Iris pigment epithelial cell (primary cell): ENCODE measurements at regions not wholly inside any gene's neighbourhood (a gene's known extent, or its start where the extent isn't known, plus 50 kb on each side); places are given as distances from the start of the nearest gene placed in this dataset.

Source experiments
- DNase-seq: peaks from one replicate; pipeline ENCODE4 v3.0.0-alpha.2; 2011; ENCODE audit warnings: low read depth

- no peak for DNase-seq
These were observed 82.7 kb downstream of the SCG2 start for GRCh38 chr2:223519471-223519870.

DNA sequence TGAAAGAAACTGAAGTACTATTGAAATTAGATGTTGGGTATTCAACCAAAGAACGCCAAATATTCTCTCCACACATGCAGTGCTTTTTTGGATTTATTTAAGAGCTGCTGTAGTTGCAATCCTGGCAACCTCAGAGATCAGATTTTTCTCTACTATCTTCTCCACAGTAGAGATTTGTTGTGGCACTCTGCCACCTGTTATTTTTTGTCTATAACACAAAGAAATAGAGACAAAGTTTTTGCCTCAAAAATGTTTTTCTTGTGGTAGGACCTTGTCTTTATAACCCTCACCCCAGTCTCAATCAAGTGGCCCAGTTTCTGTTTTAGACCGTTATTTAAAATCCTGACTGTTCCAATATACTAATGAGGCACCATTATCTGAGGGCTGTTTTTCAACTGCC is 79.4 kb downstream of the SCG2 start:
- no peak for DNase-seq

DNA sequence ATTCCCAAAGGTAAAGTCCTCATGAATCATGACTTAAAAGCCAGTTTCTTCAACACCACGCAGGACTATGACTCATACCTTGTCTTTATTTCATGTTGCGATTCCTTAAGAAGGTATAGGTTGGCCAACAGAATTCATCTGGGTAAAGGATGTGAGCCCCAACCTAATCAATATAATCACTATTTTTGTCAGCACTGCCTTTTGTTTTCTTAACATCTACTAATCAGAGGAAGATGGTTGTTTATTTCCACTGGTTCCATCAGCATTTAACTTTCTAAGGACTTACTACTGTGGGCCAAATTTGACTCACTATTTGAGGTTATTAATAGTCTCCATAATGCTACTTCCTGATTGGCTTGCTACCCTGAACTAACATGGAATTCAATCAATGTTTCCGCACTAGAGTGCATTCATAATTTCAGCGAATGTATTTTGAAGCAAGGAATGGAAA is 78.6 kb downstream of the SCG2 start:
- DNase-seq = peak; percentile 68

DNA sequence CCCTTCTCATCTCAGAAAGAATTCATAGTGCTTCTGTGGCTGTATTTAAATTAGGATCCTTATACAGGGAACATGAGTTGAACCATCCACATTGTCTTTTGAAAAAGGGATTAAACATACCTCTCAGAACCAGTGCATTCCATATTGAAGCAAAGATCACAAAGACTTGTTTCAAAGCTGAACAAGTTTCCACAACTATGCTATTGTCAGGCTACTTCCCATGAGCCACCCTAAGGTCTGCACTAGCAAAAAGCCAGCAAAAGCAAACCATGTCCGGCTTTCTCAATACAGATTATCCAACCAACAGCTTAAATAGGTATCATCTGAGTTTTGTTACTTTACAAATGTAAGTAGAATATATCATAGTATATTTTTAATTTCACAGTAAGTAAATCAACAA is 78.1 kb downstream of the SCG2 start:
- no peak for DNase-seq

DNA sequence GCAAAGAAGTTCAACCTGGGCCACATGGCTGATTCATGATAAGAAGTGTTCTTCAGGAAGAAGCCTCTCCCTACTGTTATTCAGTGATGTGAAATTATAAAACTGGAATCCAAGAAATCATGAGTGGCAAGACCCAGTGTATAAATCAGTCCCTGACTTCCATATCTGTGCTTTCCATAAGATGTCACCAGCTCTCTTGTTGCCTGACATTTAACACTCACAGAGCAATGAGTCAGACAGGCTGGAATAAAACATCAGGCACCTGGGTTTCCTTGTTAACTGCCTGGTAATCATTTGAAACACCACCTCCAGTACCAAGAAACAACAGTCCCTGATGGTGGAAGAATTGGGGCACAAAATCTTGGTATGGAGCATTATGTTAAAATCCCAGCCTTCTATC is 76.1 kb downstream of the SCG2 start:
- no peak for DNase-seq

GRCh38 chr2:223528036-223528435 is 74.1 kb downstream of the SCG2 start:
- DNase-seq = peak; percentile 45

DNA sequence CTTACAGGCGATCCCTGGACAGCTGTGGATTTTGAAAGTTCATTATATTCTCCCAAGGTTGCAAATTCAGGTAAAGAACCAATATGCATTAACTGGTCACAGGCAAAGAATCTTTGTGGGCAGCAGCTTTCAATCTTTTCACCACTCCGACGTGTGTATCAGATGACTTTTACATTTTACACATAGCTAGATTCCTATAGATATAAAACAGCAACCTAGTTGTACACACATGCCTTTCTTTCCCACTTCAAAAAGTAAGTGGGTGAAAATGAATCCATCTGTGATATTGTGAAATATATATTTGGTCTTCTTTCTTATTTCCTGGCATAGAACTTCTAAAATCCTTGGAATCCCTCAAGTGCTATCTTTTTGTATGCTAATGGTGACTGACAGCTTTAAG is 72.5 kb downstream of the SCG2 start:
- DNase-seq = peak; percentile 71

DNA sequence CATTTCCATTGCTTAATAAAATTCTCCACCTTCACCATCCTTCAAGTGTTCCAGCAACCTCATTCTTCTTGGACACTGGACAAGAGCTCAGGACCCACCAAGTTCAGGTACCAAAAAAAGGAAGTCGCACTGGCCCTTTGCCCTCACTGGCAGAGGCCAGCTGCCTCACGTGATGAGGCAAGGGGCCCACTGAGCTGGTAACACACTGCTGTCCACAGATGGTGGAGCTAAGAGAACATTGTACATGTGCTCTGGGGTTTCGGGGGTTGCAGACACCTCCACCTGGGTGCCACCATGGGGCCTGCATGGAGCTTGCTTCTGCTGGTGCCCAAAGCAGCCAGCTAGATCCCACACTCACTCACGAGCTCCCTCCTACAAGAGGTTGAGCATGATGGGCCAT is 71.3 kb downstream of the SCG2 start:
- DNase-seq = no peak

DNA sequence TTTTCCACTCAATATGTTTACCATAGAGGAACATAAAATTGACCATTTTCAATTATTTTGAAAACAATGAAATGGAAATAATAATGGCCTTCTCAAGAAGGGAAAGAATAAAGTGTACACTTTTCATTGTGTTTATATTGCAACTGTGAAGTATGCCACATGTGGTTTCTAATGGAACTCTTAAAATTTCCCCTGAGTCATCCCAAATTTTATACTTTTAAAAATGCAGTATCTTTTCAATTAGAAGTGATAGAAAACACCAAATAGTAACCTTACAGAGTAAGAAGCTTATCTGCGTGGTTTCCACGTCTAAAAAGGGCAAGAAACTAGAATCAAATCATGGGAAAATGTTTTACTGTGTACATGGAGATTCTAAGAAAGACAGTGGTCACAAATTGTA is 70.0 kb downstream of the SCG2 start:
- peak; percentile 65 for DNase-seq

DNA sequence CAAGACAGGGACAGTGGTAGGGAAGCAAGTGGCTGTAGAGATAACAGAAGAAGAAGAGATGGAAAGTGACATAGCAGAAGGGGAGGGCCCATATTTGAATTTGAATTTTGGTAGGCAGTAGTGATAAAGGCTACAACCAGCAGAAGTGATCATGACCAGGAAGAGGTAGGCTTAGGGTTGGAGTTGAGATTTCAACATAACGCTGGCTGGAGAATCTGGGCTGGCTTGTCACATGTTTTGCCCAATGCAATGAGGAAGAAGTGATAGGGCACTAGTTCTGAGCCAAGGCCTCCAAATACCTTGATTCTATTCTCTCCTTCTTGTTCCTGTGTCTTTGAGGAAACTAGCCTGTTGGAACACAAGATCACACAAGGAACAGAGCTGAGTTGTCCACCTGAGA is 69.4 kb downstream of the SCG2 start:
- DNase-seq = peak; percentile 47

DNA sequence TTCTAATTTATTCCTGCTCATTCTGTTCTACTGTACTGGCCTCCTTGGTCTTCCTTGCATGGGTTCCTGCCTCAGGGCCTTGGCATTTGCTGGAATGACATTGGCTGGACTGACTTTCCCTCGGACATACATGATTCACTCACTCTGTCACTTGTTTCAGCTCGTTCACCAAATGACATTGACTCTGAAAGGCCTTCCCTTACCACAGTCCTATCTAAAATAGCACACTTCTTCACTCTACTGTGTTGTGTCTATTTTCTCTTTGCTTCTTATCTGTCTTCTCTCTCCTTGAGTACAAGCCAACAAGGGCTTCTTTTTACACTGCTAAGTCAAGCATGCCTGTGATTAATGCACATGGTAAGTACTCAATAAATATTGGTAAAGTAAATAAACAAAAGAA is 65.6 kb downstream of the SCG2 start:
- DNase-seq = peak; percentile 38

- no peak for DNase-seq
These were observed 65.0 kb downstream of the SCG2 start for GRCh38 chr2:223537115-223537514.

- peak; percentile 68 for DNase-seq
These were observed 64.2 kb downstream of the SCG2 start for GRCh38 chr2:223537651-223538601.

DNA sequence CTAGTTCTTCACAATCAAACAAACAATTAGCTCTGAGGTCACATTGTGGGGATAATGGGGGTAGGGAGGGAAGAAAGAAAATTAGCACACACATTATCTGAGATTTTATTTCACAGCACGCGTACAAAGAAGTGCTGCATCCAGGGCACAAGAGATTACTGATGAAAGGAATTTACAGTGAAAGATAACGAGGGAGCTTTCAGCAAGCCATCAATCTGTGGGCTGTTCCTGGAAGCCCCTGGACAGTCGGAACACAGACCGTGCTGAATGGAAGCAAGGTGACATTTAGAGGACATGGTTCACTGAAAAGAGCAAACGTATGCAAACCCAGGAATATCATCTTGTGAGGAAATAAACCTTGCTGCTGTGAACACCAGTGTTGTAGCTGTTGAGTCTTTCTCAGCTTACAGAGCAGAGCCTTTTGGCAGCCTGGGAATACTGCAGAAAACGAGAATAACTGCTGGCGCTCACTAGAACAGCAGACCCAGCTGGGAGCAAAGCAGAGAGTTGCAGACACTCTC is 63.2 kb downstream of the SCG2 start:
- DNase-seq = no peak

GRCh38 chr2:223541546-223541945 is 60.6 kb downstream of the SCG2 start:
- DNase-seq = no peak

GRCh38 chr2:223542501-223542900 is 59.7 kb downstream of the SCG2 start:
- DNase-seq = no peak

DNA sequence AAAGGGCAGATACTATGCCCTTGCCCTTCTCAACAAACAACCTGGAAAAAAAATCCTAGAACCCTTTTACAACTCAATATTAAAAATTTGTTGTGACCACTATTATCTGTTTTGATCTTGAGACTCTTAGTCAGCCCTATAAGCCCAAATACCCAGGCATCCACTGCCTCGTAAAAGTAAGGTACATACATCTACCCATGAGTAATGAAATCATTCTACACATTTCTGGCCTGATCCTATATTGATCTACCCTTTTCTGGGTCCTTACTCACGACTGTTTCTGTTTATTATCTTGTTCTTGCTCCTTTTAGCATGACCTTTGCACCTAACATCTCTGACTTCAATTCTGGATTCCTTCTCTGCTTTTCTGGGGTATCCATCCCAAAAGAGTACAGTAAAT is 56.8 kb downstream of the SCG2 start:
- no peak for DNase-seq

DNA sequence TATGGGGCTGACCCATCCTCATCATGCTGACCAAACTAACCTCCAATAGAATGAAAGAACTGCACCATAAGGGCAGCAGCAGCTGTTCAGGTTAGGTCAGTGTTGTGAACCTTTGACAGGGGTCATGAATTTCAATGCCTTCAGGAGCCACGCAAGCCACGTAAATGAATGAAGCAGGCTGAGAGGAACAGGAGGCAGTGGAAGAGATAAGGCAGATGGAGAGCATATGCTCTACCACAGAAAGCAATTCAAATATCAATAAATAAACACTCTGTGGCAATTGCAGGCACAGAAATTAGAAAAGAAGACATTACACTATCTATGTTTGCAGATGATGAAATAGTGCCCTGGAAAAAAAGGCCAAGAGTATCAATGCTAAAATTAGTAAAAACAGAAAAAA is 56.3 kb downstream of the SCG2 start:
- peak; percentile 42 for DNase-seq
